AG09309 (cell line): ENCODE measurements at regions not wholly inside any gene's neighbourhood (a gene's known extent, or its start where the extent isn't known, plus 50 kb on each side); places are given as distances from the start of the nearest gene placed in this dataset.

Experiments used
- DNase-seq: peaks from one replicate; pipeline ENCODE4 v3.0.0-alpha.2; 2010; ENCODE audit warnings: low read depth
- H3K4me3 ChIP-seq: 2 replicates; pipeline ENCODE4 v1.5.1; 2011; ENCODE audit warnings: mild to moderate bottlenecking, low read depth, low read length, moderate library complexity; ENCODE audit not compliant: control insufficient read depth
- CTCF ChIP-seq: IDR thresholded peaks from 2 replicates; pipeline ENCODE4 v1.5.1; 2011; ENCODE audit warnings: mild to moderate bottlenecking, low read depth, low read length, inconsistent platforms; ENCODE audit not compliant: insufficient read depth, control insufficient read depth; ENCODE audit errors: missing control alignments

GRCh38 chr17:13958773-13959172 is 110.5 kb upstream of the COX10 start:
- DNase-seq, result no peak
- no peak for TF ChIP-seq CTCF
- no peak overlapping the region for H3K4me3 ChIP-seq

- DNase-seq, result no peak
- no peak for TF ChIP-seq CTCF
- H3K4me3 ChIP-seq, result no peak overlapping the region
These were observed 108.0 kb upstream of the COX10 start for GRCh38 chr17:13961265-13961664.

- no peak for DNase-seq
- no peak for TF ChIP-seq CTCF
- no peak overlapping the region for H3K4me3 ChIP-seq
These were observed 106.5 kb upstream of the COX10 start for GRCh38 chr17:13962716-13963240.

GRCh38 chr17:13967416-13967815 is 101.9 kb upstream of the COX10 start:
- DNase-seq, result no peak
- TF ChIP-seq CTCF, result no peak
- H3K4me3 ChIP-seq, result no peak overlapping the region

- no peak overlapping the region for H3K4me3 ChIP-seq
- no peak for TF ChIP-seq CTCF
- no peak for DNase-seq
These were observed 98.8 kb upstream of the COX10 start for GRCh38 chr17:13970531-13970930.

GRCh38 chr17:13973960-13974651 is 95.2 kb upstream of the COX10 start:
- TF ChIP-seq CTCF, result no peak
- no peak for DNase-seq

More at GRCh38 chr17:13973960-13974651, 95.2 kb upstream of the COX10 start:
- no peak overlapping the region for H3K4me3 ChIP-seq
